ENCODE measurements at regions not wholly inside any gene's neighbourhood (a gene's known extent, or its start where the extent isn't known, plus 50 kb on each side); places are given as distances from the start of the nearest gene placed in this dataset.

DNA sequence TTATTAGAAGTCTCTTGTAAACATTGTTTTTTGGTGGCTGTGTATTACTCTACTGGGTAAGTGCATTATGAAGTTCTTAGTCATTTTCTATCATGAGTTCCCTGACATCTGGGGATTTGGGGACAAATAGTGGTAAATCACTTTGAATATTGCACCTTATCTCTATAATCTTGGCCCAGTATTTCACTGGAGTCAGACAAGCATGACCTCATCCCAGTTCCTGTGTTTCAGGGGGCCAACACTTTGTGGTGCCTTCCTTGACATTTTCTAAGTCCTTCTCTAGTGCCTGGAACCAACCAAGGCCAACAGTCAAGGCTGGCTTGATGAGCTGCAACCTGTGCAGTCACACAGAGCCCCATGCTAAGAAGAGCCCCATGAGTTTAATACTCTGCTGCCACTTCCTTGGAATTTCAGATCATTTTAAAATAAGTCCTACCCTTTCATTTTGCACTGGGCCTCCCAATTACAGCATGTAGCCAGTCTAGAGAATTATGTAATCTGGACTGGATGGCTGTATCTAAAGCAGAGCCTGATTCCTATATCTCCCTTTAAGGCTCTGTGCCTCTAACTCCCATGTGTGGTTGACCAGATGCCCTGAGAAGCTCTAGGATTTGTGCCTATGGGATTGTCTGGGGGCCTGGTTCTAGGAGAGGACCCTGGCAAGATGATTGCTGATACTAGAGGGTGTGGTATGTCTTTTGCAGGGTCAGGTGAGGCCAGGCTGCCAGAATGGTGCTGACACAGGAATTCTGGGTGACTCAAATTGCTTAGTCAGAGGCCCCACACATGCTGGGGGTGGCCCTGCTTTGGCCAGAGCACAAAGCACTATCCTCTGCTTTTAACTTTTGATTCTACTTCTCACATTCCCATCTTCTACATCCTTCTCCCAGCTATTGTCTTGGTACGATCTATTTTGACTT, 319.6 kb upstream of the TBC1D5 start:
- FAIRE-seq, result no peak
- no peaks in the 10 kb centered on the region for H3K4me1 ChIP-seq (ENCODE audit: control insufficient read depth in 2 of 3, insufficient read depth in 2 of 3, low read depth in 1 of 3, low read length in 3 of 3)
- no peaks in the 10 kb centered on the region for H3K36me3 ChIP-seq (ENCODE audit: control insufficient read depth in 2 of 3, insufficient read depth in 3 of 3, low read length in 3 of 3)
- H3K9me3 ChIP-seq (ENCODE audit: control insufficient read depth in 2 of 3, insufficient read depth in 1 of 3, low read length in 3 of 3), result no peaks in the 10 kb centered on the region
- H3K27me3 ChIP-seq (ENCODE audit: control insufficient read depth, insufficient read depth, low read length), result no peaks in the 10 kb centered on the region
- no peak overlapping the region for H3K9ac ChIP-seq (ENCODE audit: low read length in 3 of 3)
- H3K4me3 ChIP-seq (ENCODE audit: low read length in 3 of 3), result no peak overlapping the region
- DNase-seq, result no peak
- TF ChIP-seq, protein P1, sequence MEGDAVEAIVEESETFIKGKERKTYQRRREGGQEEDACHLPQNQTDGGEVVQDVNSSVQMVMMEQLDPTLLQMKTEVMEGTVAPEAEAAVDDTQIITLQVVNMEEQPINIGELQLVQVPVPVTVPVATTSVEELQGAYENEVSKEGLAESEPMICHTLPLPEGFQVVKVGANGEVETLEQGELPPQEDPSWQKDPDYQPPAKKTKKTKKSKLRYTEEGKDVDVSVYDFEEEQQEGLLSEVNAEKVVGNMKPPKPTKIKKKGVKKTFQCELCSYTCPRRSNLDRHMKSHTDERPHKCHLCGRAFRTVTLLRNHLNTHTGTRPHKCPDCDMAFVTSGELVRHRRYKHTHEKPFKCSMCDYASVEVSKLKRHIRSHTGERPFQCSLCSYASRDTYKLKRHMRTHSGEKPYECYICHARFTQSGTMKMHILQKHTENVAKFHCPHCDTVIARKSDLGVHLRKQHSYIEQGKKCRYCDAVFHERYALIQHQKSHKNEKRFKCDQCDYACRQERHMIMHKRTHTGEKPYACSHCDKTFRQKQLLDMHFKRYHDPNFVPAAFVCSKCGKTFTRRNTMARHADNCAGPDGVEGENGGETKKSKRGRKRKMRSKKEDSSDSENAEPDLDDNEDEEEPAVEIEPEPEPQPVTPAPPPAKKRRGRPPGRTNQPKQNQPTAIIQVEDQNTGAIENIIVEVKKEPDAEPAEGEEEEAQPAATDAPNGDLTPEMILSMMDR (IDR thresholded peaks at IDR 0.05; ENCODE audit: borderline replicate concordance, extremely low read depth, insufficient read depth), result no peak
- intact Hi-C loops (cut with DNase I), result no loop called here
- no peak overlapping the region for H3K27ac ChIP-seq (ENCODE audit: low read depth in 2 of 2, low read length in 2 of 2)

DNA sequence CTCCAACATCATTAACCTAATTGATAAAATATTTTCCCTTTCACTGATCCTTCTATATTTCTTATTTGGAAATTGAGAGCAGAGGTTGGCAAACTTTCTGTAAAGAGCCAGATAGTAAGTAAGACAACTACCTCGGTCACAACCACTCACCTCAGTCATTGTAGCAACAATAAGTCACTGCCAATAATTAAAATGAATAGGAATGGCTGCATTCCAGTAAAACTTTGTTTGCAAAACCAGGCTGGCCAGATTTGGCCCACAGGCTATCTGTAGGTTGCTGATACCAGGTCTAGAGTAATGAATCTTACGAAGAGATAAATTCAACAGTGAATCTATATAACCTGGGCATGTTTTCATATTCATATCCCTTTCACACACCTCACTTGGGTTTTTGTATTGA, 316.2 kb upstream of the TBC1D5 start:
- H3K27me3 ChIP-seq (ENCODE audit: control insufficient read depth, insufficient read depth, low read length), result no peaks in the 10 kb centered on the region
- H3K4me3 ChIP-seq (ENCODE audit: low read length in 3 of 3), result no peak overlapping the region
- H3K4me1 ChIP-seq (ENCODE audit: control insufficient read depth in 2 of 3, insufficient read depth in 2 of 3, low read depth in 1 of 3, low read length in 3 of 3), result no peaks in the 10 kb centered on the region
- H3K27ac ChIP-seq (ENCODE audit: low read depth in 2 of 2, low read length in 2 of 2), result no peak overlapping the region
- intact Hi-C loops (cut with DNase I), result no loop called here
- DNase-seq (no peak), FAIRE-seq (no peak)
- peaks cover 0 to 8% (median 0%) of the 10 kb centered on the region in 3 donors for H3K9me3 ChIP-seq (ENCODE audit: control insufficient read depth in 2 of 3, insufficient read depth in 1 of 3, low read length in 3 of 3)
- TF ChIP-seq, protein P1 (IDR thresholded peaks at IDR 0.05; ENCODE audit: borderline replicate concordance, extremely low read depth, insufficient read depth), result no peak
- H3K36me3 ChIP-seq (ENCODE audit: control insufficient read depth in 2 of 3, insufficient read depth in 3 of 3, low read length in 3 of 3), result no peaks in the 10 kb centered on the region
- no peak overlapping the region for H3K9ac ChIP-seq (ENCODE audit: low read length in 3 of 3)

DNA sequence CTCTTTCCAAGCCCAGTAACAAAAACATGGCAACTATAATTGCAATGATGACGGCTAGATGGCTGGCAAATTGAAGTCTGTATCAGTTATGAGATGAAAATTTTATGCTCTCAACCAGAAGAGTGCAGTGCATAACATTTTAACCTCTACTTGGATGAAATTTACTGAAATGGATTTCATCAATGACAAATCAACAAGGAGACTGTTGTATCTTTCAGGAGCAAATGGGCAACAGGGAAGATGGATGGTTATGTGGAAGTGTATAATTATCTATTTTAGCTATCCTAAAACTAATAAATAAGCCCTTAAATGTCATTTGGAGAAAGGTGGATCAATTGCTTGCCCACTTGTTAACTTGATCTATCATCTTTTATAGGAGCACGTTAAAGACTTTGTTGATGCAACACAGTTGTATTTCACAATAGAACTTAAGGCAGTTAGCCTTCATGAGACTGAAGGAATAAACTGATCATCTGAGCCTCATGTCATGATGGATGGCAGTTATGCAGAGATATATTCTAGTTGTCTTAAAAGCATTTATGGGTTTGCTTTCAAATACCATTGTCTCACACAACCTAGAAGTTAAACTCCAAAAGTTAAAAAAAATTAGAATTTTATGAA, 315.1 kb upstream of the TBC1D5 start:
- Histone ChIP-seq H3K4me3 (ENCODE audit: low read length in 3 of 3) (no peak overlapping the region), H3K36me3 (ENCODE audit: control insufficient read depth in 2 of 3, insufficient read depth in 3 of 3, low read length in 3 of 3) (no peaks in the 10 kb centered on the region), H3K9ac (ENCODE audit: low read length in 3 of 3) (no peak overlapping the region), H3K27me3 (ENCODE audit: control insufficient read depth, insufficient read depth, low read length) (no peaks in the 10 kb centered on the region), H3K27ac (ENCODE audit: low read depth in 2 of 2, low read length in 2 of 2) (no peak overlapping the region), H3K4me1 (ENCODE audit: control insufficient read depth in 2 of 3, insufficient read depth in 2 of 3, low read depth in 1 of 3, low read length in 3 of 3) (no peaks in the 10 kb centered on the region), H3K9me3 (ENCODE audit: control insufficient read depth in 2 of 3, insufficient read depth in 1 of 3, low read length in 3 of 3) (peaks cover 0 to 8% (median 0%) of the 10 kb centered on the region in 3 donors)
- intact Hi-C loops (cut with DNase I), result no loop called here
- FAIRE-seq (no peak), DNase-seq (no peak)
- TF ChIP-seq, protein P1 (IDR thresholded peaks at IDR 0.05; ENCODE audit: borderline replicate concordance, extremely low read depth, insufficient read depth), result no peak

Data from kidney (tissue), 13 donors.